ENCODE measurements at regions not wholly inside any gene's neighbourhood (a gene's known extent, or its start where the extent isn't known, plus 50 kb on each side); places are given as distances from the start of the nearest gene placed in this dataset.

GRCh38 chr3:46083956-46084355 lies 56.7 kb upstream of the XCR1 start:
- no peak for TF ChIP-seq POLR2AphosphoS5 (IDR thresholded peaks at IDR 0.05; ENCODE audit: low read depth, low read length)
- TF ChIP-seq POLR2A (IDR thresholded peaks at IDR 0.05; ENCODE audit: low read depth, low read length) = no peak
- TF ChIP-seq SPI1 (IDR thresholded peaks at IDR 0.05; ENCODE audit: low read depth, low read length) = no peak

All from GM12891 (cell line).